H1 (cell line): ENCODE measurements at regions not wholly inside any gene's neighbourhood (a gene's known extent, or its start where the extent isn't known, plus 50 kb on each side); places are given as distances from the start of the nearest gene placed in this dataset.

Source experiments
- CTCF ChIA-PET: fragments of 300-600 bp; sonication (Branson Sonifier 250); formaldehyde crosslinking; loops from one replicate; lab custom pipeline; 2021; ENCODE audit not compliant: partially characterized antibody; lab: Charles Lee
- POLR2A ChIA-PET: fragments of 300-600 bp; sonication (Branson Sonifier 250); formaldehyde crosslinking; loops from one replicate; lab custom pipeline; 2021; ENCODE audit warnings: inconsistent platforms; ENCODE audit not compliant: partially characterized antibody; lab: Charles Lee
- DNase-seq, 2 experiments: peaks; one replicate each; pipeline versions ENCODE4 v3.0.0 to v3.0.0-alpha.2; 2010 to 2022; ENCODE audit warnings: low spot score in 2 of 2, low read depth in 1 of 2, mixed read lengths in 1 of 2
- FAIRE-seq: peaks from 2 replicates; lab custom pipeline; 2011; peaks lifted over from hg19 to GRCh38; lab: Jason Lieb, UNC
- H2AFZ ChIP-seq: 2 replicates; pipeline ENCODE4 v1.8.1; 2012; ENCODE audit warnings: low read length, inconsistent platforms
- H2AK5ac ChIP-seq: 2 replicates; pipeline ENCODE4 v1.6.1; 2013; ENCODE audit warnings: low read depth, low read length
- H2BK120ac ChIP-seq: replicated peaks from 2 replicates; pipeline ENCODE3; 2013; ENCODE audit warnings: low read depth, low read length, inconsistent platforms
- H2BK12ac ChIP-seq: 2 replicates; pipeline ENCODE4 v1.6.1; 2013; ENCODE audit warnings: low read depth, low read length
- H2BK15ac ChIP-seq: 2 replicates; pipeline ENCODE4 v1.6.1; 2013; ENCODE audit warnings: low read length
- H2BK20ac ChIP-seq: 2 replicates; pipeline ENCODE4 v1.6.1; 2013; ENCODE audit warnings: low read length
- H2BK5ac ChIP-seq: 2 replicates; pipeline ENCODE4 v1.6.1; 2013; ENCODE audit warnings: low read depth, low read length
- H3K14ac ChIP-seq: 2 replicates; pipeline ENCODE4 v1.6.1; 2013; ENCODE audit warnings: inconsistent platforms; ENCODE audit not compliant: insufficient read length
- H3K18ac ChIP-seq: 2 replicates; pipeline ENCODE4 v1.6.1; 2013; ENCODE audit warnings: low read length; ENCODE audit errors: extremely low read depth
- H3K23ac ChIP-seq: 2 replicates; pipeline ENCODE4 v1.6.1; 2013; ENCODE audit warnings: inconsistent platforms; ENCODE audit not compliant: insufficient read length
- H3K23me2 ChIP-seq: 2 replicates; pipeline ENCODE4 v1.6.1; 2013; ENCODE audit warnings: low read depth, low read length
- H3K27ac ChIP-seq: 2 replicates; pipeline ENCODE4 v1.6.1; 2011; ENCODE audit warnings: low read depth, low read length, inconsistent platforms
- H3K27me3 ChIP-seq, 4 experiments: replicated peaks in 1 of 4; 1 replicate in 1 of 4; 2 replicates in 3 of 4; pipeline versions ENCODE4 v1.6.1 to v1.8.1; 2011 to 2013; ENCODE audit warnings: low read length in 3 of 4, mild to moderate bottlenecking in 3 of 4, inconsistent platforms in 2 of 4, mixed read lengths in 2 of 4, moderate library complexity in 1 of 4; ENCODE audit not compliant: control insufficient read depth in 3 of 4, insufficient read depth in 3 of 4; ENCODE audit errors: extremely low read depth in 1 of 4
- H3K36me3 ChIP-seq, 4 experiments: 2 replicates each; pipeline versions ENCODE4 v1.6.1 to v1.8.1; 2011 to 2013; ENCODE audit warnings: mild to moderate bottlenecking in 4 of 4, low read length in 3 of 4, moderate library complexity in 2 of 4, control low read depth in 1 of 4, inconsistent platforms in 1 of 4; ENCODE audit not compliant: insufficient read depth in 4 of 4, control insufficient read depth in 2 of 4
- H3K4ac ChIP-seq: replicated peaks from 2 replicates; pipeline ENCODE3; 2013; ENCODE audit warnings: low read length, low read depth, mixed read lengths, inconsistent platforms; ENCODE audit not compliant: insufficient read length
- H3K4me1 ChIP-seq, 4 experiments: replicated peaks in 1 of 4; 1 replicate in 1 of 4; 2 replicates in 3 of 4; pipeline versions ENCODE4 v1.6.1 to v1.8.1; 2011 to 2013; ENCODE audit warnings: low read length in 3 of 4, inconsistent platforms in 2 of 4, mixed read lengths in 1 of 4; ENCODE audit not compliant: insufficient read depth in 4 of 4, control insufficient read depth in 3 of 4
- H3K4me2 ChIP-seq, 2 experiments: 2 replicates each; pipeline versions ENCODE4 v1.6.1 to v1.8.1; 2011 to 2013; ENCODE audit warnings: low read depth in 2 of 2, low read length in 2 of 2, control low read depth in 1 of 2, inconsistent platforms in 1 of 2, mild to moderate bottlenecking in 1 of 2; ENCODE audit not compliant: insufficient read depth in 1 of 2
- H3K4me3 ChIP-seq, 4 experiments: fragments of 200-600, 300-600 bp in 1 of 4; sonication (generic), shearing (Covaris generic), sonication (Bioruptor Twin) in 1 of 4; 2 replicates each; pipeline versions ENCODE4 v1.5.1 to v1.8.1; 2011 to 2016; ENCODE audit warnings: low read length in 4 of 4, low read depth in 3 of 4, control low read depth in 2 of 4, inconsistent platforms in 2 of 4, mild to moderate bottlenecking in 2 of 4, mixed read lengths in 1 of 4, moderate library complexity in 1 of 4; ENCODE audit not compliant: insufficient read depth in 2 of 4; ENCODE audit errors: extremely low read depth in 1 of 4
- H3K56ac ChIP-seq: replicated peaks from 2 replicates; pipeline ENCODE3; 2013; ENCODE audit warnings: low read depth, mild to moderate bottlenecking, mixed read lengths, low read length, inconsistent platforms; ENCODE audit not compliant: insufficient read length
- H3K79me1 ChIP-seq: 2 replicates; pipeline ENCODE4 v1.6.1; 2013; ENCODE audit warnings: low read depth, low read length, control low read depth
- H3K79me2 ChIP-seq, 2 experiments: 2 replicates each; pipeline versions ENCODE4 v1.6.1 to v1.8.1; 2012 to 2013; ENCODE audit warnings: low read length in 2 of 2, mild to moderate bottlenecking in 2 of 2, inconsistent platforms in 1 of 2; ENCODE audit not compliant: insufficient read depth in 2 of 2, control insufficient read depth in 1 of 2
- H3K9ac ChIP-seq, 4 experiments: replicated peaks in 1 of 4; 1 replicate in 1 of 4; 2 replicates in 3 of 4; pipeline versions ENCODE4 v1.6.1 to v1.8.1; 2011 to 2013; ENCODE audit warnings: low read depth in 3 of 4, low read length in 3 of 4, control low read depth in 2 of 4, mild to moderate bottlenecking in 2 of 4, moderate library complexity in 2 of 4, inconsistent platforms in 1 of 4; ENCODE audit errors: extremely low read depth in 1 of 4
- H3K9me3 ChIP-seq, 2 experiments: 2 replicates each; pipeline versions ENCODE4 v1.6.1 to v1.8.1; 2012 to 2013; ENCODE audit warnings: mild to moderate bottlenecking in 2 of 2, moderate library complexity in 2 of 2, control low read depth in 1 of 2, inconsistent platforms in 1 of 2, low read depth in 1 of 2, low read length in 1 of 2, mixed read lengths in 1 of 2; ENCODE audit not compliant: insufficient read depth in 2 of 2
- H4K20me1 ChIP-seq, 2 experiments: replicated peaks in 1 of 2; 2 replicates each; pipeline versions ENCODE3 to v1.8.1; 2011 to 2013; ENCODE audit warnings: inconsistent platforms in 2 of 2, low read length in 2 of 2, mild to moderate bottlenecking in 1 of 2; ENCODE audit not compliant: insufficient read depth in 2 of 2, control insufficient read depth in 1 of 2
- H4K5ac ChIP-seq: 2 replicates; pipeline ENCODE4 v1.6.1; 2013; ENCODE audit warnings: low read length, low read depth, mixed read lengths, inconsistent platforms; ENCODE audit not compliant: insufficient read length
- H4K8ac ChIP-seq: 2 replicates; pipeline ENCODE4 v1.8.0; 2013; ENCODE audit warnings: mild to moderate bottlenecking, moderate library complexity, low read length, inconsistent platforms; ENCODE audit not compliant: insufficient read depth; ENCODE audit errors: extremely low read depth
- H4K91ac ChIP-seq: replicated peaks from 2 replicates; pipeline ENCODE3; 2013; ENCODE audit warnings: low read length, mixed read lengths, inconsistent platforms; ENCODE audit not compliant: insufficient read length
- BRCA1 ChIP-seq: IDR thresholded peaks from 2 replicates; pipeline ENCODE4 v1.6.1; 2012; ENCODE audit warnings: low read depth, low read length, improper control_type of control experiment
- CBX5 ChIP-seq: fragments of 300-800, 300-1000 bp; sonication (generic); IDR thresholded peaks from 2 replicates; pipeline ENCODE4 v1.7.1; 2016; ENCODE audit warnings: antibody characterized with exemption, low read length, low read depth
- SIRT6 ChIP-seq: IDR thresholded peaks from one replicate; pipeline ENCODE4 v1.7.1; 2012; ENCODE audit warnings: low read length, inconsistent platforms
- SP4 ChIP-seq: IDR thresholded peaks from 2 replicates; pipeline ENCODE4 v1.6.1; 2012; ENCODE audit warnings: low read length, inconsistent platforms
- WGBS, 2 experiments: shearing (Covaris generic) in 1 of 2; methylation state at CpG; one replicate each; pipeline versions ENCODE4 v1.1.6 to v1.1.7; 2013 to 2015; ENCODE audit warnings: low lambda C conversion rate in 2 of 2, mixed read lengths in 2 of 2, inconsistent platforms in 1 of 2, low coverage in 1 of 2, missing lambda C conversion rate in 1 of 2; ENCODE audit not compliant: insufficient replicate concordance in 2 of 2, insufficient coverage in 1 of 2, insufficient read length in 1 of 2; ENCODE audit errors: extremely low coverage in 1 of 2, missing lambda C conversion rate in 1 of 2; 5-methylcytosine and 5-hydroxymethylcytosine counted together

DNA sequence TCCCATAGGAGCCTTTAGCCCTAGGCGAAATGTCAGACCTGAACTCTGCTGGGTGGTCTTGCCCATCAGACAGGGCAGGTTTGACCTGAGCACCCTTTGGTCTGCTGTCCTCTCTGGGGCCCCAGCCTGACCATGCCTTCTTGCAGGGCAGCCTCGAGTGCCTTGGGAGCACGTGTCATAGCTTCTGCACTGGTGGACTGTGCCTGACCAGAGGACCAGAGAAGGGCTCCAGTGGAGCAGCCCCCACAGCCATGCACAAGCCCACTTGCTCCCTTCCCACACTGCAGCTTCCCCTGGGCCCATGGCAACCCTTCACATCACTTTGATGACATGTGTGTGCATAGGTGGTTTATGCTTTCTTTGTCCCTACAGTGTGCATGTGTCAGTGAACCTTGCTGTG, 394.0 kb downstream of the TEX13C start:
- Histone ChIP-seq H3K4me2 (no peak overlapping the region), H3K4me1 (no peaks in the 10 kb centered on the region; a peak in 1 of 7 replicates), H3K79me2 (no peaks in the 10 kb centered on the region), H3K4ac (no peak overlapping the region), H4K8ac (no peak overlapping the region), H2BK5ac (no peak overlapping the region), H2BK120ac (no peak overlapping the region), H3K4me3 (no peak overlapping the region), H3K9me3 (no peaks in the 10 kb centered on the region), H3K23me2 (no peaks in the 10 kb centered on the region), H4K91ac (no peak overlapping the region), H3K79me1 (no peaks in the 10 kb centered on the region), H2BK20ac (no peak overlapping the region), H2BK12ac (no peak overlapping the region), H3K9ac (no peak overlapping the region), H3K56ac (no peak overlapping the region), H3K27ac (no peak overlapping the region), H3K27me3 (no peaks in the 10 kb centered on the region), H3K14ac (no peak overlapping the region), H2AK5ac (no peak overlapping the region), H4K5ac (no peak overlapping the region), H4K20me1 (no peaks in the 10 kb centered on the region), H3K23ac (no peak overlapping the region), H2BK15ac (no peak overlapping the region), H3K18ac (no peak overlapping the region), H2AFZ (no peak overlapping the region), H3K36me3 (no peaks in the 10 kb centered on the region)
- POLR2A ChIA-PET = no interaction called here
- FAIRE-seq = no peak
- DNase-seq = no peak
- WGBS, 2 experiments = 100% methylated on average over 1 of the region's 3 CpGs; no CpG with 5 or more reads in 1 of the 2 experiments
- TF ChIP-seq CBX5 (no peak), BRCA1 (no peak), SP4 (no peak), SIRT6 (no peak)
- CTCF ChIA-PET = no interaction called here
